Heart left ventricle (tissue), 16 donors: ENCODE measurements at regions not wholly inside any gene's neighbourhood (a gene's known extent, or its start where the extent isn't known, plus 50 kb on each side); places are given as distances from the start of the nearest gene placed in this dataset.

ENCODE experiments used
- ATAC-seq, 4 donors: fragments of 200-7000 bp; cut with Tn5 transposase; one replicate each; pipeline ENCODE4 v1.9.1; 2020 to 2022; ENCODE audit warnings: moderate library complexity in 4 of 4, mild to moderate bottlenecking in 3 of 4, moderate number of reproducible peaks in 1 of 4
- DNase-seq, 5 donors: peaks; one replicate each; pipeline ENCODE4 v3.0.0-alpha.2; 2020
- H3K27ac ChIP-seq, 12 donors: fragments of 200-600 bp; sonication (generic) in 4 of 12; one replicate each; pipeline versions ENCODE4 v1.5.0 to v1.8.0; 2016 to 2022; ENCODE audit warnings: mild to moderate bottlenecking in 2 of 12
- H3K27me3 ChIP-seq, 9 donors: fragments of 200-600 bp; sonication (generic) in 2 of 9; one replicate each; pipeline versions ENCODE4 v1.5.1 to v1.8.0; 2016 to 2022; ENCODE audit warnings: mild to moderate bottlenecking in 3 of 9
- H3K36me3 ChIP-seq, 9 donors: fragments of 200-600 bp; sonication (generic) in 2 of 9; one replicate each; pipeline versions ENCODE4 v1.5.0 to v1.8.0; 2018 to 2022; ENCODE audit warnings: mild to moderate bottlenecking in 2 of 9
- H3K4me1 ChIP-seq, 12 donors: fragments of 200-600 bp; sonication (generic) in 4 of 12; one replicate each; pipeline versions ENCODE4 v1.5.0 to v1.8.0; 2016 to 2022; ENCODE audit warnings: mild to moderate bottlenecking in 3 of 12
- H3K4me3 ChIP-seq, 12 donors: fragments of 200-600 bp; sonication (generic) in 4 of 12; one replicate each; pipeline versions ENCODE4 v1.5.0 to v1.8.0; 2017 to 2022; ENCODE audit warnings: mild to moderate bottlenecking in 9 of 12, moderate library complexity in 4 of 12
- H3K9me3 ChIP-seq, 12 donors: fragments of 200-600 bp; sonication (generic) in 4 of 12; one replicate each; pipeline versions ENCODE4 v1.5.0 to v1.8.0; 2016 to 2022; ENCODE audit warnings: mild to moderate bottlenecking in 1 of 12
- CTCF ChIP-seq, 12 donors: fragments of 200-600 bp; sonication (generic) in 4 of 12; IDR thresholded peaks; one replicate each; pipeline versions ENCODE4 v1.5.0 to v1.8.0; 2018 to 2022; ENCODE audit warnings: antibody characterized with exemption in 12 of 12, mild to moderate bottlenecking in 5 of 12
- POLR2A ChIP-seq, 2 donors: fragments of 450-650 bp; IDR thresholded peaks; one replicate each; pipeline ENCODE4 v1.6.1; 2017; ENCODE audit warnings: antibody characterized with exemption in 2 of 2, mild to moderate bottlenecking in 2 of 2, moderate library complexity in 2 of 2
- whole genome bisulfite sequencing, 4 donors: extraction: QIAGEN DNeasy Blood & Tissue Kit in 2 of 4; methylation state at CpG; one replicate each; pipeline versions ENCODE4 v1.1.5 to v1.1.7; 2013 to 2018; 5-methylcytosine and 5-hydroxymethylcytosine counted together
- intact Hi-C, 10 donors: fragments of 100-400 bp; cut with DNase I; formaldehyde crosslinking; loops; one replicate each; pipeline versions ENCODE4 v1.11.1 to v1.14.2; 2022
- donor health status: ischemic (EF 13 %, LVEDD 7.1; RV severe dilation, severe dysfunction).
- donor health status: healthy with polysubstance abuse.
- donor health status: DM: no; HTN: yes; CAD: no.
- donor health status: DM: no; HTN: no; CAD: no.
- donor health status: ischemic (EF 25% LVEDD 6.9; RV normal size, moderate dysfunction).
- donor health status: ischemic (EF 25% LVEDD 5.7; RV mildly dilated, moderate dysfunction).
- donor health status: healthy.
- donor health status: DM: yes; HTN: yes; CAD: no.
- donor health status: ischemic (EF 35%, LVEDD 5.7; RV mildly dilated, moderate dysfunction).
- donor health status: nonischemic (EF 11% LVEDD 7.7; RV severe dilation, severe dysfunction).
- donor health status: DM: yes; HTN: yes; CAD: no.
- donor health status: PGD.
- donor health status: ischemic (EF 29% LVEDD 5.4; RV normal size, mild dysfunction).
- donor health status: nonischemic (EF 23%, LVEDD 6.1; RV moderate dilation, normal function).

DNA sequence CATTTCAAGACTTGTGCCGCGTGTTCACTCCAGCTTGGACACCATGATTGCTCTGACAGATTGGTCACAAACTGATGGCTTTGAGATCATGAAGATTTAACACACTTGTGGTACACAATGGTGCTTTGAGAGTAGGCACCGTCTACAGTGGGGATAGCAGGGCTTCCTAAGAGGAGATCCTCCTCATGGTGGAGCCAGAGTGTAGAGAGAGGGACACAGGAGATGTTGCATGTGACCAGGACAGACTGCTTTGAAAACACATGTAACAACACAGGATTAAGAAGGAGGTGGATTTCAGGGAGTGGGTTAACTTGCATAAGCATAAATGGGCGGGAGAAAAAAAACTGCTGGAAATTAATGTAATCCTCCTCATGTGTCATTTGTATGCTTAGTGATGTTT, 95.7 kb upstream of the LINC00305 start:
- intact Hi-C loops, result loop anchor here in 3 of 10 donors (10.0 kb wide), 1 partner anchor 160 kb away; no protein-coding TSS in a partner anchor
- no peak overlapping the region for H3K27ac ChIP-seq
- ATAC-seq (peak; percentile 41 to 68 (median 57)), DNase-seq (no peak)
- H3K4me1 ChIP-seq, result peaks cover 0 to 15% (median 2%) of the 10 kb centered on the region in 12 donors
- H3K9me3 ChIP-seq, result no peaks in the 10 kb centered on the region
- no peak overlapping the region for H3K4me3 ChIP-seq
- WGBS, 4 donors, result 73 to 77% (median 74%) methylated on average over 4 of the region's 4 CpGs
- TF ChIP-seq CTCF (IDR thresholded peaks at IDR 0.05) (peak in 11 of 12 donors; percentile 12 to 46 (median 30)), POLR2A (IDR thresholded peaks at IDR 0.05) (no peak)
- no peaks in the 10 kb centered on the region for H3K36me3 ChIP-seq
- H3K27me3 ChIP-seq, result no peaks in the 10 kb centered on the region

- no peaks in the 10 kb centered on the region for H3K9me3 ChIP-seq
- intact Hi-C loops, result loop anchor here in 3 of 10 donors (10.0 kb wide), 1 partner anchor 164 kb away; no protein-coding TSS in a partner anchor
- TF ChIP-seq CTCF (IDR thresholded peaks at IDR 0.05) (no peak), POLR2A (IDR thresholded peaks at IDR 0.05) (no peak)
- no peaks in the 10 kb centered on the region for H3K36me3 ChIP-seq
- 22 to 41% (median 27%) methylated on average over 3 of the region's 3 CpGs for WGBS, 4 donors
- H3K4me1 ChIP-seq, result peaks cover 0 to 7% (median 0%) of the 10 kb centered on the region in 12 donors
- no peaks in the 10 kb centered on the region for H3K27me3 ChIP-seq
- H3K27ac ChIP-seq, result no peak overlapping the region
- DNase-seq (no peak), ATAC-seq (peak in 2 of 4 donors; percentile 73 to 75)
- no peak overlapping the region for H3K4me3 ChIP-seq
These were observed 91.4 kb upstream of the LINC00305 start for GRCh38 chr18:64240316-64240715.

DNA sequence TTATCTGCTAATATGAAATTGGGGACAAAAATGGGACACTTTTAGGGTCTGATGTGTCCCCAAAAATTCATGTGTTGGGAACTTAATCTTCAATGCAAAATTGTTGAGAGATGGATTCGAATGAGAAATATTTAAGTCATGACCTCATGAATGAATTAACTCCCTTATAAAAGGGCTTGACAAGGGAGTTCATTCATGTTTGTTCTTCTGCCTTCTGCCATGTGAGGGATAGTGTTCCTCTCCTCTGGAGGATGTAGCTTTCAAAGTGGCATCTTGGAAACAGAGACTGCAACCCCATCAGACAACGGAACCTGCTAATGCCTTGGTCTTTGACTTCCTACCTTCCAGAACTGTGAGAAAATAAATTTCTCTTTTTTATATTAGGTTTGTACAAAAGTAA, 89.2 kb upstream of the LINC00305 start:
- H3K27ac ChIP-seq, result no peak overlapping the region
- ATAC-seq (no peak), DNase-seq (no peak)
- H3K27me3 ChIP-seq, result no peaks in the 10 kb centered on the region
- 73 to 88% (median 85%) methylated on average over 2 of the region's 2 CpGs for WGBS, 4 donors
- TF ChIP-seq CTCF (IDR thresholded peaks at IDR 0.05), result no peak
- no peak for TF ChIP-seq POLR2A (IDR thresholded peaks at IDR 0.05)
- H3K4me1 ChIP-seq, result no peaks in the 10 kb centered on the region
- H3K9me3 ChIP-seq, result no peaks in the 10 kb centered on the region
- H3K36me3 ChIP-seq, result no peaks in the 10 kb centered on the region
- intact Hi-C loops, result no loop called here
- no peak overlapping the region for H3K4me3 ChIP-seq

DNA sequence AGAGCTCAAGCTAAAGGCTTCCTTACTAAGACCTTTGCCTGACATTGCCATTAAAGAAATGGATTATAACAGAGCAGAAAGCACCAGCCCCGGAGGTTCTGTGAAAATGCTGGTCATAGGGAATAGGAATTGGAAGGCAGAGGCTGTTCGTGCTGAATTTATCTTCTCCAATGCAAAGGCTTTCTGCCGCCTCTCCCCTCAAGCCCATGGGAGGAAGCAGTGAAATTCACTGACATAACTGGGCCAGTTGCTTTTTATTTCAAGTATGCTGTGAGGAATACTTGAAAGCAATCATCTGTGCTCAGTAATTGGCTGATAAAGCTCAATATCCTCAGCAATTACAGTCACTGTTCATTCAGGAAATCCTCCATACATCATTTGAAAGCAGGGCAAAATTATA, 85.4 kb upstream of the LINC00305 start:
- intact Hi-C loops, result no loop called here
- H3K27ac ChIP-seq, result no peak overlapping the region
- no peak overlapping the region for H3K4me3 ChIP-seq
- no peaks in the 10 kb centered on the region for H3K36me3 ChIP-seq
- no peaks in the 10 kb centered on the region for H3K4me1 ChIP-seq
- WGBS, 4 donors, result 29 to 60% (median 42%) methylated on average over 3 of the region's 3 CpGs
- peaks cover 0 to 4% (median 0%) of the 10 kb centered on the region in 12 donors for H3K9me3 ChIP-seq
- H3K27me3 ChIP-seq, result no peaks in the 10 kb centered on the region
- DNase-seq (no peak), ATAC-seq (no peak)
- no peak for TF ChIP-seq CTCF (IDR thresholded peaks at IDR 0.05)
- no peak for TF ChIP-seq POLR2A (IDR thresholded peaks at IDR 0.05)
